COR-L47 (cell line): ENCODE measurements at regions not wholly inside any gene's neighbourhood (a gene's known extent, or its start where the extent isn't known, plus 50 kb on each side); places are given as distances from the start of the nearest gene placed in this dataset.
"Not testable (repeated sequence)": the region's sequence is repeated elsewhere in the genome, so short reads cannot be mapped to it uniquely, and the experiment has no call there.

Source experiments
- DNase-seq: peaks from one replicate; lab custom pipeline; 2025; lab: John Stamatoyannopoulos, UW

- DNase-seq = no peak
These were observed 229.7 kb upstream of the PIK3R1 start for GRCh38 chr5:67985686-67986387.

- no peak for DNase-seq
These were observed 231.0 kb upstream of the PIK3R1 start for GRCh38 chr5:67984546-67984945.

DNA sequence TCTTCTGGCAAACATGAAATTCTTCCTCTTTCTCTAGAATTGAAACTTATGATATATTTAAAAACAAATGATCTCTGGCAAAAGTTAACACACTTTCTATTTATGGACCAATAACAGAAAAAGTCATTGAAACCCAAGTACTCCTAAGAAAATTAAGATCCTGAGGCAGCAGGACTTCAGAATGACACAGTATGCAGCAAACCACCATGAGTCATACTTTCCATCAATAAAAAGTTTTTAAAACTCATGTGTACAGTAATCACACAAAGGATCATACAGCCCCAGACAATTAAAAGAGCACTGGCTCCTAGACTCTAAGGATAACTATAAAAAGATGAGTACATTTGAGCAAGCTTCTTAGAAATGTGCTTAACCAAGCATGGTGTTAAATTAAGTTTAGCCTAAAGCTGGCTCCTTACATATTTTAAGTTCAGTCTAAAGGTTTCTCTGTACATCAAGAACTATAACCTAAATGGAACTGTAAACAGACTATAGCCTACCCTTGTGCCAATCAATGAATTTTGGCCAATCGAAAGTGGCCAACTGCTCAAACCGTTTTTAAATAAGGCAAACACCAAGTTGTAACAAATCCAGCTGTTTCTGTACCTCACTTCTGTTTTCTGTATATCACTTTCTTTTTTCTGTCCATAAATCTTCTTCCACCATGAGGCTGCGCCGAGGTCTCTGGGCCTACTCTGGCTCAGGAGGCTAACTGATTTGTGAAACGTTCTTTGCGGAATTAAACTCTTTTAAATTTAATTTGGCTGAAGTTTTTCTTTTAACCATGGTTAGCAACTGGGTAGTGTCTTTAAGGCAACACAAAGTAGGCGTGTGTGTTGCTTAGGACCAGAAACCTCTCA is 232.1 kb upstream of the PIK3R1 start:
- no peak for DNase-seq

DNA sequence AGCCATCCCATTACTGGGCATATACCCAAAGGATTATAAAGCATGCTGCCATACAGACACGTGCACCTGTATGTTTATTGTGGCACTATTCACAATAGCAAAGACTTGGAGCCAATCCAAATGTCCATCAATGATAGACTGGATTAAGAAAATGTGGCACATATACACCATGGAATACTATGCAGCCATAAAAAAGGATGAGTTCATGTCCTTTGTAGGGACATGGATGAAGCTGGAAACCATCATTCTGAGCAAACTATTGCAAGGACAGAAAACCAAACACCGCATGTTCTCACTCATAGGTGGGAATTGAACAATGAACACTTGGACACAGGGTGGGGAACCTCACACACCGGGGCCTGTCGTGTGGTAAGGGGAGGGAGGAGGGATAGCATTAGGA is 233.4 kb upstream of the PIK3R1 start:
- DNase-seq = not testable (repeated sequence)

- DNase-seq = no peak
These were observed 237.4 kb upstream of the PIK3R1 start for GRCh38 chr5:67978171-67978570.

DNA sequence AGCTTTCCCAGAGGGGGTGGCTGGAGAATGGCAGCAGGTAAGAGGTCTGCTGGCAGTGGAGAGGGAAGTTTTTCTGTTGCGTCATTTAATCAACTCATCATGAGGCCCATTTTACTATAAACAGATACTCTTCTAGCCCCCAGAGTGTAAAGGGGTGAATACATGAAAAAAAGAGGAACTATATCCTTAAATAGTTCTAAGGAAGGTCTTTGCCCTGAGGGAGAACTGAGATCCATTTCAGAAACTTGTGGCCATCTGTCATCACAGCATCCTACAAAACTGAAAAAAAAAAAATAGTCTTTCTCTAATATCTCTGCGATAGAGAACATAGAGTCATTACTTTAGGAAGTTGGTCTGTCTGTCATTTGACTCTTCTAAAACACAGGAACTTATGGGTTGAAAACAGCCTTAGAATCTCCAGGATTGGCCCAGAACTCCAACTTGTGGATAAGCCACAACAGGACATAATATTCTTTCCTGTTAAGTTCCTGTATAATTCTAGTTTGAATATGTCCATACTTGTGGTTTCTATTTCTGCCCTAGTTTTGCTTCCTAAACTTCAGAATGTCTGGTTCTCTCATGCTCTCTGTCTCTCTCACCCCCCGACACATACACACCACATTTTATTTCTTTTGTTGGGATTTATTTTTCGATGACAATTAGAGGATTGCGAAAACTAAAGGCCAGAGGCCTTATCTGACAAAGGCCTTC is 238.5 kb upstream of the PIK3R1 start:
- no peak for DNase-seq

- no peak for DNase-seq
These were observed 239.4 kb upstream of the PIK3R1 start for GRCh38 chr5:67976181-67976580.

DNA sequence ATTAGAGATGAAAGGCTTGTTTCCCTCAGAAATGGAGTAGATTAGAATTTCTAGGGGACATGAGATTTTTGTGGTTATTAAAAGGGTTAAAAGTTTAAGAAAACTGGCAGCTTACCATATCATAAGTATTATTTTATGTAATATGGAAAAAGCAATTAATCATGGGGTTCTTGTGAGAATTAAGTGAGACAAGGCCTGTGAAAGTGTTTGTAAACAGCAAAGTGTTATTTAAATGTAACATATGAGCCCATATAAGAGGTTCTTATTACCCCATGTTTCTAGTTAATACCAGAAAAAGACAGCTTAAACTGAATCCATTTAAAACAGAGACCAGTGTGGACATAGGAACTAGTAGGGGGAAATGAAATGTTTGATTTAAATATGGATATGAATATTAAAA is 241.1 kb upstream of the PIK3R1 start:
- no peak for DNase-seq

GRCh38 chr5:67974054-67974453 is 241.5 kb upstream of the PIK3R1 start:
- DNase-seq = no peak

- no peak for DNase-seq
These were observed 243.4 kb upstream of the PIK3R1 start for GRCh38 chr5:67971971-67972821.

DNA sequence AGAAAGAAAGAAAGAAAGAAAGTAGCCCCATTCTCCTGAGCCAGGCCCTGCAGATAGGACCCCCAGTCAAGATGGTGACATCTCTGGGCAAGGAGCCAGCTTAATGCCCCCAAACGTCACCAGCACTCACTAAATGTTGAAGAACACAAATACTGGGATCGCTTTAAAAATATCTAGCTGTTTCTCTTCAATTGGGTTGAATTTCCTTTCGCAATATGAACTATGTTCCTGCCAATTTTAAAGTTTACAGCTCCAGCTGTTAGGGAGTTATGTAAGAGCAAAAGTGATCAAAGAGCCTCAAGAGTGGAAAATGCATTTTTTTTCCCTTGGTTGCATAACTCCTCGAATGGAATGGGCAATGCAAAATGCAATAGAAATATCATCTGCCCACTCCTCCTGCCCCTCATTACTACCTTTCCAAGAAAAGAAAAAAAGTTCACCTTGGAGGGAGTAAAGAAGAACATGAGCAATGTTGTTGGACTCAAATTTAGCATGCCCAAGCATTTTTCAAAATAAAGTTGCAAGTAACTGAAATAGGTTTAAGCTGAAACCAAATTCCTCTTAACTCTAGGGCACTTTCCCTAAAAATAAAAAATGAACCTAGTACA is 244.2 kb upstream of the PIK3R1 start:
- no peak for DNase-seq

DNA sequence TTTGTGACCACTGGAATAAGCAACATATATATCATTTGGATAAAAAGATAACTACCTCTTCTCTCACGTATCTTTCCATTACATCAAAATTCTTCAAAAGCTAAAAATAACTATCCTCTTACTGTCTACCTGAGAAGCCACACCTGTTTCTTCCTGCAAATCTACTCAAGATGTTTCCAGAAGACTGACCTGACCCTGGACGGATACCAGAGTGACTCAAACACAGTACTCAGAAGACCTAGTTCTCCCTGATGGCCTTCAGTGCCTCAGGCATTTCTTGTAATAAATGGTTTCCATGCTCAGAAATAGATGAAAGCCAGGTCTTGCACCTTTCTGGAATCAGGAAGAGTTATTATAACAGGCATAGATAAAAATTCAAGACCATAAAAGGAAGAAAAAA is 245.9 kb upstream of the PIK3R1 start:
- DNase-seq = no peak

GRCh38 chr5:67969176-67969575 is 246.4 kb upstream of the PIK3R1 start:
- no peak for DNase-seq

GRCh38 chr5:67966712-67967111 is 248.8 kb upstream of the PIK3R1 start:
- no peak for DNase-seq

DNA sequence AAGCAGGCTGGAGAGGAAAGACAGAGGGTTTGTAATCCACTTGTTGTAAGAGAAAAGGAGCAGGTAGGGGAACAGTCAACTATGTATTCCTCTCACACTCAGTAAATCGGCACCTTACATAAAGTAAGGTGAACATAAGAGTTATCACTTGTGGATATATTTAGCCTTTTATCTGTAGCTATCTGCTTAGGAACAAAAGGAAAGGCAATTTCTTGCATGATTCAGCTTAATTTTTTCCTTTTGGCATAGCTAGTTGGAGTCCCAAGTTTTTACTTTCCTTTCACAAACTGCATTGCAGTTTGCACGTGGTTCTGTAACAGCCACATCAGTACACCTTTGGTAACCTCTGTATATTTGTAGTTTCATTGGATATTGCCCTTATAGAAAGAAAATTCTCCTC is 250.9 kb upstream of the PIK3R1 start:
- no peak for DNase-seq

DNA sequence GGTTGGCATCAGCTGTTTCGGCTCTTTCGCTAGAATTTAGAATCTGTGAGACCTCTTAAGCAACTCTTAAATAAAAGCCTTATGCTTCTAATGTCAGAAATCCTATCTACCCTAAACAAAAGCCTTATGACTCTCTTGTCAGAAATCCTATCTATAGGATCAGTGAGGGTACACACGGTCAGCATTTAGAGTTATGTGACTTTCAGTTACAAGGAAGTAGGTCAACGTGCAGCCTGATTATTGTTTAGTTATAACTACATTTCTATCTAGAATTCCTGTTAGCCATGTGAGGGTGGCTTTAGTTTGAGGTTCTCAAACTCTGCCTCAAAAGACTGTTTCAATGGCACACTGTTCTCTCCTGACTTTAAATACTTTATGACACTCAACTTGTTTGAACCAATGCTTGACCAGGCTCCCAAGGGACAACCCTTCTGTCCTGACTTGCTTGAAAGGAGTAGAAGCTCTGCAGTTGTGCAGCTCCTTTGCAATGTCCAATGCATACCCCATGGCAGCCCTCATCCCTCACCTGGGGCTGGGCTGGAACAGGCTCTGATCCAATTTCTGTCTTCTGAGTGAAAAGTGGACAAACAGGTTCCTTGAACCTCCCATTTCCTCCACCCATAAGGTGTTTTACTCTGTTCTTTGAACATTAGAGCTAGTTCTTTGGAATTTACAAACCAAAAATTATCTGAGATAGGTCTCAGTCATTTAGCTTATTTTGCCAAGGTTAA is 251.6 kb upstream of the PIK3R1 start:
- DNase-seq = no peak

DNA sequence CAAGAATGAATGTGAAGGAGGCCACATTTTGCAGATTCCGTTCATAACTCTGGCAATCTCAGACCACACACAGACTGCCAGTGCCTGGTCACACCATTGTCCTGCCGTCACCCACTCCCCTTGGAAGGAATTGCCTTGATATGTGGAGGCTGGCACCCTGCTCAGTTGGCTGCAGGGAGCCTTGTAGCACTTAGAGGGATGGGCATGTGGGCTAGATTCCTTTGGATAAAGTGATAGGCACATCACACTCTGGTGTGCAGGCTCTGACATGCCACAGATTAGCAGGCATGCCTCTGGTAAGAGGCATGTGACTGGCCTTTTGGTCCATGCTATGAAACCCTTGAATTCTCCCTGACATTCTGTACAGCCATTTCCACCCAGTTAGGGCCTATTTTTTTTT is 254.6 kb upstream of the PIK3R1 start:
- no peak for DNase-seq

DNA sequence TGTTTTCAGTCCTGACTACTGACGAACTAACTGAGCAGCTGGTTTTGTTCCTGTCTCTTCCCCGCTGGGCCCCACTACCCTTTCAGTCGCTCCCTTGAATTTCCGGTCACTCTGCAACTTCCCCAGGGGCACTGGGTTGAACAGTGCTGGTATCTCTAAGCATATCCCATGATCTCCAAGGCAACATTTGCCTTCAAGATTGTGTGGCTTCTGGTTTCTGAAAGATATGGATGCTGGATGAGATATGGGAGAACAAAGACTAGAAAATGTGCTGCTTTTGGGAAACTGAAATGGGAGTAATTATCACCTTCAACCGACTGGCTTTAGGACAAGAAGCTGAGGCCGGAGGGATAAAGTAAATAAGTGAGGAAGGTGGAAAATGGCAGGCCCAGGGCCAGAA is 258.2 kb upstream of the PIK3R1 start:
- DNase-seq = no peak

DNA sequence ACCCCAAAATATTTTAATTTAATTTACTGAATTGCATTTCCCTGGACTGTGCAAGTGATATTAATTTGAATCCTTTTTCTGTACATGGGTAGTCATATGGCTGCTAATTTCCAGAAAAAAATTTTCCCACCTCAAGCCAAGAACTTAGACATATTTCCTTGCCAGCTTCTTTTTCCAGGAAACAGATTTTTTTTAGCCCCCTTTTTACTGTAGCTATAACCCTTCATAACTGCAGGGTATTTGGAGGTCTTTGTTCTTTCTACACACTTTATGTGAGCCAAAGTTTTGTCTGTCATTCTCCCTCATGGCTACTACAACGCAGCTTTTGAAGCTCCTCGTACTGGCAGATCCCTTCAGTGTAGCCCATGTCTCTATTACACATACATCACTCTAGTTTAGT is 261.2 kb upstream of the PIK3R1 start:
- DNase-seq = no peak

DNA sequence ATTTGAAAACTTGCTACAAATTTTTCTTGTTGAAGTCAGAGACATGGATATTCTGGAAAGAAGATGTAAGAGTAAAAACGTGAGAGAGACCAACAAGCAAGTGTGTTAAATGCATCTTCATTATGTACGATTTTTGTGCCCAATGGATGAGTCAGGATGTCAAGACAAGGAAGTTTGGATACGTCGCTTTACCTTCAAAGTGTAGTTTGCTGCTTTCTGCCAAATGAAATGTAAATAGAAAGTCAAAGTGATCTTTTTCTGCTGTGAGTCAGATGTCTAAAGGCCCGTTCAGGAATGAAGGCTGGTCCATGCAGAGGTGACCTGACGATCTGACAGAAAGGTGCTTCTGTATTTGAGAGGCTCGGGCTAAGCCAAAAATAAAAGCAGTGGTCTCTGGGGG is 273.1 kb upstream of the PIK3R1 start:
- DNase-seq = no peak
